ENCODE measurements at regions not wholly inside any gene's neighbourhood (a gene's known extent, or its start where the extent isn't known, plus 50 kb on each side); places are given as distances from the start of the nearest gene placed in this dataset.

DNA sequence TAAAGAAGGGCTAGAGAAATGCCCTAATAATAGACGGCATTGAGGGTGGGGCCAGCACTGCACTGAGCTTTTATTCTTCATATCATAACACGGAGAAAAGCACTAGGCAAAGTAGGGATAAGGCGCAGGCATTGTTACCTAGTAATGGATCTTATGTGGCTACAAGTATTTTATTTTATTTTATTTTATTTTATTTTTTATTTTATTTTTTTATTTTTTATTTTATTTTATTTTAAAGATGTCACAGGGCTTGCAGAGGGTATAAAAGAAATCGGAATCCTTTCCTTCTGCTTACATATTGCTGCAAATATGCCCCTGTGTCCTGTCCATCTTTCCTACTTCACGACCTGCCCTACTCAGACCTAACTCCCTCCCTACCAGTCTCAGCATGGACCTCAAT is 452.0 kb upstream of the KIRREL3 start:
- no peak for DNase-seq (ENCODE audit: low read depth)

DNA sequence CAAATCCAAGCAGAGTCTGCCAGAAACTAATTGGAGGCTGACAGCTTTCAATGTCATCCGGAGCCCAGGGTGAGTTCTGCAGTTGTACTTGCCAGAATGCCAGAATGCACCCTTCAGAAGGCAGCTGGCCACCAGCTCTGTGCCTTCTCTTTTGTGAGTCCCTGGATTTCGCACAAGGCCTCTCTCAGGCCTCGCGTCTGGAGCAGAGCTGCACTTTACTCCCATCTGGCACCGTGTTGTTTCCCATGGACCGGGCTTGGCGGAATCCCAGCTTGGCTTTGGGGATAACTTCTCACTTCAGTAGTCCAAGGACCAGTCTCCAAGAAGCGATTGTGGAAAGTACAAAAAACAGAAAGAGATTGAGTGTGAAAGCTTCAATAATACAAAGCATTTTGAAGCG is 451.3 kb upstream of the KIRREL3 start:
- no peak for DNase-seq (ENCODE audit: low read depth)

DNA sequence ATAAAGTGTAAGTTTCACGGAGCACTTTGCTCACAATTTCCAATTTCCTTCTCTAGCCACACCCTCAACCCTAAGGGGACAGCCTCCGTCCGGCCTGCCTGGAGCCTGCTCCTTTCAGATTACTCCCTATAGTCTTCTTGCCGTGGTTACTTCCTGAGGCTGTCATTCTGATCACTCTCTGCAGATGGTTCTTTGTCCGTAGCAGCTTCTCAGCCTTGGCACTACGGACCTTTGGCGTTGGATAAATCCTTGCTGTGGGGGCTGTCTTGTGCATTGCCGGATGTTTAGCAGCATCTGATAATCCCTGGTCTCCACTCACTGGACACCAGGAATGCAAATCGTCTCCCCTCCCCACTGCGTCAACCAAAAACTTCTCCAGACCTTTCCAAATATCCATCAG is 447.5 kb upstream of the KIRREL3 start:
- no peak for DNase-seq (ENCODE audit: low read depth)

DNA sequence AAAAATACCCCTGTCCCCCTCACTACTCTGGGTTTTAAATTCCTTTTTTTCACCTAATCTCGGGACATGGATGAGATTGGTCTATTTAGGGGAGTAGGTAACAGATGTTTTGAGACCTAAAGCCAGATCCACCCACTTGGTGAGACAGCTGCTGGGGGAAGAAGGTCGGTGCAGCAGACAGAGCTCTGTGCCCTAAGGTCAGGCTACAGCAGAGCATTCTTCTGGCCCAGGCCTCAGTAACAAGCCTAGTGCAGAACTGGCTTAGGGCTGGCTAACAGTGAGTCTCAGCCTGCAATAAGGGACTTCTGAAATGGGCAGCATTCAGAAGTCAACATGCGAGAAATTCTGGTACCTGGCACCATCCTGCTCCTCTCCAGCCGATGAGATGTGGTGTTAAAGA is 444.9 kb upstream of the KIRREL3 start:
- DNase-seq (ENCODE audit: low read depth), result no peak

DNA sequence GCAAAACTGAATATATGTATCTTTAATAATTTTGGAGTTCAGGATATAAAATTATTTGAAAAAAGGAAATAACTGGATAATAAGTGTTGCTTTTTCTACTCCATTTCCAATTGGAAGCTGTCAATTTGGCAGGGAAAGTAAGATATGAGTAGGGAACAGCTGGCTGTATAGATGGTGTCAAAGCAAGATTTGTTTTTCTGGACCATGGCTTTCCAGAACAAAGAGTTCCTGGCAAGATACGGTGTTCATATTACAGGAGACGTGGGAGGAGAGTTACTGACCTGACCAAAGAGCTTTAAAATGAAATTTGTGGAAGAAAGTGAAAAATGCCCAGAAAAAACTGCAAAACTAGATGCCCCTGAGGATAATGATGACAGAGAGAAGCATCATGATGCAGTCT is 442.7 kb upstream of the KIRREL3 start:
- no peak for DNase-seq (ENCODE audit: low read depth)

DNA sequence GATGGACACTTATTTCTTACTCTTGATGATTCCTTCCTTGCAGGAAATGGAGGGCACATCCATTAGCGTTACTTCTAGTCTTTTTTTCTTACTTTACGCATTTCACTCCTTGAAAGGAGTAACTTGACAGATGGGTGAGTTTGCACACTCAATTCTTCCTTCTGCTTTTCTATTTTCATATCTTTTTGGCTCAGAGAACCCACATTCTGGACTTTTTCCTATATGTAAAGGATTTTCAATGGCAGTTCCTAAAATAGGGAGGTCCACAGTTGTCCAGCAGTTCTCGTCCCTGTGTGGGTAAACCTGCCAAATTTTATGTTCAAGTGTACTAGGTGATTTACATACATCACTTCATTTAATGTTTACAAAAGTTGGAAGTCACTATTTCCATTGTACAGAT is 440.0 kb upstream of the KIRREL3 start:
- no peak for DNase-seq (ENCODE audit: low read depth)

DNA sequence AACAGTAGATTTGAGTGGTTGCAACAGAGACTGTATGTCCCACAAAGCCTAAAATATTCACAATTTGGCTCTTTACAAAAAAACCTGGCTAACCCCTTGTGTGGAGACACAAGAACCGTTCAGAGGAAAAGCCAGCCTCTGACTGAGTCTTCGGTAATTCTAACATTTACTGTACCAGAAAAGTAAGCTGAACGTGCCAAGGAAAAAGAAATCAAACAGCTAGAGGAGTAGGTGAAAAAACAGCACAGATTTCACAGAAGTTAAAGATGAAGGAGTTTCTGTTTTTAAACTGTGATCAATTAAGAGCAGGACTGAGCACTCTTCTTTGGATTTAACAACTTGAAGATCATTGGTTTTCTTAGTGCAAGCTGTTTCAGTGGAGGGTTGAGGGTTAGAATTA is 424.7 kb upstream of the KIRREL3 start:
- DNase-seq (ENCODE audit: low read depth), result no peak

DNA sequence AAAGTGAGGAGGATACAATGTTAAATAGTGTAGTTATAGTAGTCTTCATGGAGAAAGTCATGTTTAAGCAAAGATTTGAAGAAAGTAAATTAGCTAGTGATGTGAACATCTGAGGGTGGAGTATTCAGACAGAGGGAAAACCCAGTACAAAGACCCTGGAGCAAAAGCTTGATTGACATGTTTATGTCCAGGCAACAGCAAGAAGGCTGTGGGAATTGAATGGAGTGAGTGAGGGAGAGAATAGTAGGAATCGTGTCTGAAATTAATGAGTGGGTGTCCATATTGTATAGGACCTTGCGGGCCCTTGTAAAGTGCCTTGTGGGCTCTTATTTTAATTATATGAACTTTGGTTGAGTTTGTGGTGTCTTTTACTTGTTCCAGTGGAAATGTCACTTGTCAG is 424.1 kb upstream of the KIRREL3 start:
- no peak for DNase-seq (ENCODE audit: low read depth)

DNA sequence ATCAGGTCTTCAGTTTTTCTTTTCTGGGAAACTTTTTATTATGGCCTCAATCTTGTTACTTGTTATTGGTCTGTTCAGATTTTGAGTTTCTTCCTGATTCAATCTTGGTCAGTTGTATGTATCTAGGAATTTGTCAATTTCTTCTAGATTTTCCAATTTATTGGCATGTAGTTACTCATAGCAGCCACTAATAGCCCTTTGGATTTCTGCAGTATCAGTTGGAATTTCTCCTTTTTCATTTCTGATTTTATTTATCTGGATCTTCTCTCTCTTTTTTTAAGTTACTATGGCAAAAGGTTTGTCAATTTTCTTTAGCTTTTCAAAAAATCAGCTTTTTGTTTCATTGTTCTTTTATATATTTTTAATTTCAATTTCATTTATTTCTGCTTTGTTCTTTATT is 419.6 kb upstream of the KIRREL3 start:
- no peak for DNase-seq (ENCODE audit: low read depth)

DNA sequence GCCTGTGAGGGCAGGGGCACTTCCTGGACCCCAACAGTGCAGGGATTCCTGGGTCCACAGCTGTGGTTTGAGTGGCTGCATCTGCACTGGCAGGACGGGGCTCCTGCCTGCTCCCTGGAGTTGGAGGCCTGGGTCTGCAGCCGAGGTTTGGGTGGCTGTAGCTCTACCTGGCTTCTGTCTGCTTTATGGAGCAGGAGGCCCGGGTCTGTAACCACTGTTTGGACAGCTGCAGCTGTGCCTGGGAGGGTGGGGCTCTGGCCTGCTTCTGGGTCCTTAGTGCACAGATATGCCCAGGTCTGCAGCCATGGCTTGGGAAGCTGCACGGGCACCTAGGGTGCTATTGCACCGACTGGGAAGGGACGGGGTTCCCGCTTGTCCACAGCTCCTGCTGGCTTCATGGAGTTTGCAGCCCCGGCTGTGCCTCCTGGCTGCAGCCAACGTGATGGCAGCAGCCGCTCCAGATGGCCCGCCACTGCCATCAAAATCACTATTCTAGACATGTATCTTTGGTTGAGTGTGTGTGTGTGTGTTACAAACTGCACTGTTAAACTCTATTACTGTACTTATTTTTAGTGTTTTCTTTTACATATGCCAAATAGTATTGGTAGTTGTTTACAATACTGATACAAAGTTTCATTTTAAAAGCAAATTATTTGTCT is 412.3 kb upstream of the KIRREL3 start:
- no peak for DNase-seq (ENCODE audit: low read depth)

DNA sequence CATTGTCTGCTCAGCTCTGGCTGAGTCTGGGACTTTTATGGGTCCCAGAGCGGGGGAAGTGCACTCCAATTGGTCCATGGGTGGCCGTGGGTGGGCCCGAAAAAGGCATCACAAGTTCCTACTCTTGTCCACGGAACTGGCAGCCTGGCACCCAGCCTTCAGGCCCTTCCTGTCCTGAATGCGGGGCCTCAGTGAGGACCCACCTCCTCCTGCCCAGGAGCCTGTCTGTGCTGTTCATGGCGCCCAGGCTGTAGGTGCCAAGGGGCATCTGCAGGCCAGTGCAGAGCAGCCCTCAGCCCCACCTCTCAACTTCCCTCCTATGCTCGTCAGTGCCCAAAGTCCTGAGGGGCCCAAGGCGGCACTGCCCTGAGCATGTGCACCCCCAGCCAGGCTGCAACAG is 411.7 kb upstream of the KIRREL3 start:
- DNase-seq (ENCODE audit: low read depth), result no peak

DNA sequence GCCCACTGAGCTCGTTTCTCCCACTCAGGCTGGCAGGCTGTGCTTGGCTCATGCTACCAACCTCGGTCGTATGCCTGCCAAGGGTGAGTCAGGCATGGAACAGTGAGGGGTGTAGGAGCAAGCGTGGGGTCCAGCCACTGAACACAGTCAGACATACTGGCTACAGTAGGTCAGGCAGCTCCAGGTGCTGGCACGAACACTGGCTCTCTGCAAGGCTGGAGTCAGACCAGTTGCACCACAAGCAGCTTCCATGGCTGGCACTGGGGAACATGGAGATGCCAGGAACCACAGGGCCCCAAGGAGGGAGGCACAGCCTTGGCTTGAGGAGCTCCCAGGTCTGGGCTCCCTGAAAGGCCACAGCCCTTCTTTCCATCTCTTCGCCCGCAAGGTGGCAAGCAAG is 410.7 kb upstream of the KIRREL3 start:
- DNase-seq (ENCODE audit: low read depth), result no peak

DNA sequence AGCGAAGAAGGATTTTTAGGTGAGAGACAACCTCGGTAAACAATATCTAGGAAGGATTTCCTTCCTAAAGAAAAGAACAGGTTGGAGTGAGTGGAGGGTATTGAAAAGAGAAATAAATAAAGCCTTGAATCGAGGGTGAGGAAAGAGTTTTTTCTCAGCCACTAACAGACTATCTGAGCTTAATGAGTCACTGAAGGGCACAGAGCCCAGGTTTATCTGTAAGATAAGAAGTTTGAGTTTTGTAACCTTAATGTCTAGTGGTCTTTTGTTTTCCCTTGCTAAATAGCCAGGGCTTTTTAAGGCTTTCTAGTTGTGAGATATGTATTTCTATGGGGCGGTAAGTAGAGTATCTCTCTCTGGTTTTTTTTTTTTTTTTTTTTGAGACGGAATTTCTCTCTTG is 394.5 kb upstream of the KIRREL3 start:
- DNase-seq (ENCODE audit: low read depth), result no peak

DNA sequence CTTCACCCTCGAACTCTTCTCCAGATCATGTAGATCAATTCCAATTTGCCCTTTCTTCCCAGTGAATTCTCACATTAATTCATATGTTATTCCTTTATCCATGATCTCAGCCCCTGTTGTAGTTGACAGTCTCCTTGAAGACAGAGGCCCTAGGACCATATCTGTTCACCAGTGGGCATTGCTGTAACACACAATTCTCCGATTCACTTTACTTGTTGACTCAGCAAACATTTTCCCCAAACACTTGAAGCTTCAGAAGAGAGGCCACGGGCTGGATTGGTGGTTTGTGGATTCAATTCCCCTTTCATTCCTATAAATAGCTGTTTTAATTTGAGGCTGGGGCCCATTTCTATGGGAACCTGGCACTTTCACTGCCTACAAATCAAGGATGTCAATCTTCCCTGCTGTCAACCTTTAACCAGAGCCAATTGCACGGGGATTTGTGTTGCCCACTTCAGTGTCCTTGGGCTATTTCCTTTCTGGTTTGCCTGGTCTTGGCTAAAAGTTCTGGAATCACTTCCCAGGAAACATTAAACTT is 393.0 kb upstream of the KIRREL3 start:
- no peak for DNase-seq (ENCODE audit: low read depth)

DNA sequence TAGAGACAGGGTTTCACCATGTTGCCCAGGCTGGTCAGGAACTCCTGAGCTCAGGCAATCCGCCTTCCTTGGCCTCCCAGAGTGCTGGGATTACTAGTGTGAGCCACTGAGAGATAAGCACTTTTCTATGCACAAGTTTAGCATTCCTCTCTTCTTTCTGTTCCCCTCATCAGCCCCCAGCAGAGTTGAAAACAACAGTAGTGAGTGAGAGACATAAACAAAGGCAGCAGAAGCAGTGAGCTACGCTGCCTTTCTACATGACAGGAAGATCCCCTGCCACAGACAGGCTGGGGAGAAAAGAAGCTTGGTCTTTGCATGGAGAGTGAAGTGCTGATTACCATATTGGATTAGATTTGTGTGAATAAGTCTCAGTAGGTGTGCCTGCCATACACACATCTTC is 392.0 kb upstream of the KIRREL3 start:
- no peak for DNase-seq (ENCODE audit: low read depth)

DNA sequence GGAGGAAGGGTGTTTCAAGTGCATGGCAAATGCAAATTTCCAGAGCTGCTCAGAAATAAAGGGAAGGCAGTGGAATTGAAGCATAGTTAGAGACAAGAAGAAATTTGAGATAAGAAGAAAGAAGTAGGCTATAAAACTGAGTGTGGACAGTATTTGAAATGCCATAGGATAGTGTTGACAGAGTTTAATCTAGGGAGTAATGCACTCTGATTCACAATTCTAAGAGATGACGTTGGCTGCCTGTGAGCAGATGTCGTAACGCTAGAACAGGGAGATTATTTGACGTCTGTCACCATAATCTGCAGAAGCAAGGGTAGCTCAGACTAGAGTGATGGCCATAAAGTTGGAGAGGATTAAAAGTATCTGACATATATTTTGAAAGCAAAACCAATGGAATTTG is 389.9 kb upstream of the KIRREL3 start:
- DNase-seq (ENCODE audit: low read depth), result no peak

DNA sequence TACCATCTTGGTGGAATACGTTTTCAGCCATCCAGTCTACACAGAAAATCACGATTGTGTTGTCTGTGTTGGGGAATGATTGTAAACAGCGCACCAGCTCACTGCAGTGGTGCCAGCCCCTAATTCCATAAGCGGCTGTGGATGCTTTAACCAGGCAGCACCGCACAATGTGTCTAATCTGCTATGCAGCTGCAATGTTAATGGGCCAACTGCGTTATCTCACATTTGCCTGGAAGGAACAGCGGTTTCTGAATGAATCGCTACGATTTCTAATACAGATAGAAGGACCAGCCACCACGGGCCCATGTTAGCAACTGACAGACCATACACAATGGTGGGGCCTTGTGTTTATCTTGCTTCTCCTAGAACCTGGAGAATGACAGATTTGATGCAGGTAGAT is 384.5 kb upstream of the KIRREL3 start:
- DNase-seq (ENCODE audit: low read depth), result no peak

DNA sequence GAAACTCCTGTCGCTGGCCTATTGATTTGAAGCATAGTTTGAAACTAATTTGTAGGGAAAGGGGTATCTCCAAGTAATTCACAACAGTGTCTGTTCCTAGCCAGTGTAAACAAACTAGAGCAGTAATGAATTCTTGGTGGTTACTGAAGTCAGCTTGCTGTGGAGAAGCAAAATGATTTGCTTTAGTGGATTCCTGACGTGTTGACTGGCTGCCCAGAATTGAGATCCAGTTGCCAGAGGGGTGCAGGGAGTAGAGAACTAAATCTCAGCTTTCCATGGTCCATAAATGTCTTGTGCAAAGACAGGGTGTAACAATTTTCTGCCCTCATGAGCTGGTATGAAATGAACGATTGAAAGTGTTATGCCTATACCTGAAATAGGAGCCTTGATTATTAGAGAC is 382.5 kb upstream of the KIRREL3 start:
- no peak for DNase-seq (ENCODE audit: low read depth)

DNA sequence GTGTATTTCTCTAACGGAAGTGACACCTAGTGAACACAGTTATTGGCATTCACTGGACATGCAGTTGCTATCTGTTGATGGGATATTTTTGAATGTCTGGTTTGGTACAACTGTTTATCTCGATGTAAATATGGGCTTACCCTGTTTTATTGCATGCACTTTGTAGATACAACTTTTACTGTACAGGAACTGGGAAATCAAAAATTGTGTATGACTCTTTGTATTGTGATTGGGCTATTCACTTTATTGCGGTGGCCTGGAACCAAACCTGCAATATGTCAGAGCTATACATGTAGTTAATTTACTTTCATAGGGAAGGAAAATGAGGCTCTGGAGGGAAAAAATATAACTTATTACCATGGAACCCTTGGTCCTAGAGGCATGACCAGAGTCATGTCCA is 380.7 kb upstream of the KIRREL3 start:
- no peak for DNase-seq (ENCODE audit: low read depth)

DNA sequence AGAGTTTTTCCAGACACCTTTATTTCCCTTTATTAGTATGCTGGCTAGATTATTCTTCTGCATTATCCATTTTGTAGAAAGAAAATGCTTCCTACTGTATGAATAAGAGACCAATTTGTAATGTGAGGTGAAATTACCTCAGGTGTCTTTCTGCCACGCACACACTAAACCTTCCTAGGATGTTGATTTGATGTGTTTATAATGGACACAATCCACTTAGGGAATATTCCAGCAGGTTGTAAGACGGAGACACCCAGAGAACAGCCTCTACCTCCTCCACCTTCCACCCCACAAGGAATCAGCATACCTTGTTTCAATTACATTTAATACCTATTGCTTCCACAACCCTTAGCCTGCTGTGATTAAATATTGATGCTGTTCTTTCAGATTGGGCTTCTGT is 379.1 kb upstream of the KIRREL3 start:
- DNase-seq (ENCODE audit: low read depth), result no peak

DNA sequence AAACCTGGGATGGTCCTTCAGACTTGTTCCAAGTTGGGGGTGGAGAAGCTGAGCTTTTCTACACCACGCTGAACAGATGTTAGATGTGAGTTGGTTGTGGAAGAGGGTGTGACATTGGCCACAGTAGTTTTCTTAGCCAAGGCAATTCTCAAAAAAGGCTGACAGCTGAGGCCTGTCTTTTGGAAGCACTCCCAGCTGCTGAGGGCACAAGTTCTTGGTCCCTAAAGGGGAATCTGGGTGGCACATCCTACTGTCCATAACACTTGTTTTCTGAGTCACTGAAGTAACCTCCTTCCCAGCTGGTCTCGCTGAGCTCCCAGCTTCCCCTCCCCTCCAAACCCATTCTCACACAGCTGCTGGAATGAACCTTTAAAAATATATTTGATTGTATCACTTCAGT is 375.7 kb upstream of the KIRREL3 start:
- DNase-seq (ENCODE audit: low read depth), result no peak

DNA sequence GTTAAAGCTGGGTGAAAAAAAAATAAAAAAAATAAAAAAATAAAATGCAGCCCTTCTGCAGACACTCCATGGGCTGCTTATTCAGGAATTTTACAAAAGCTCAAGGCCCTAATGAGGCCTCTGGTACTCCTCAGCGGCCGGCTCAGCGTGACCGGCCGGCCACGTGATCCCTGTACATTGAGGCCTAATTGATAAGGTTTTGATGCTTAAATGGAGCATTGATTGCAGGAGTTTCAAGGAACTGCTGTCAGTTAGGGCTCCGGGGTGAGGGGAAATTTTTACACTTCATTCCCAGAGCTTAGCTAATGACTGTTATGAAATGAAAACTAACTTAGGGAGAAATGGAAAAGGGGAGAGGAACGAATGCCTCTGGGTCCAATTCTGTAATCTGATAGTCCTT is 368.8 kb upstream of the KIRREL3 start:
- DNase-seq (ENCODE audit: low read depth), result no peak

DNA sequence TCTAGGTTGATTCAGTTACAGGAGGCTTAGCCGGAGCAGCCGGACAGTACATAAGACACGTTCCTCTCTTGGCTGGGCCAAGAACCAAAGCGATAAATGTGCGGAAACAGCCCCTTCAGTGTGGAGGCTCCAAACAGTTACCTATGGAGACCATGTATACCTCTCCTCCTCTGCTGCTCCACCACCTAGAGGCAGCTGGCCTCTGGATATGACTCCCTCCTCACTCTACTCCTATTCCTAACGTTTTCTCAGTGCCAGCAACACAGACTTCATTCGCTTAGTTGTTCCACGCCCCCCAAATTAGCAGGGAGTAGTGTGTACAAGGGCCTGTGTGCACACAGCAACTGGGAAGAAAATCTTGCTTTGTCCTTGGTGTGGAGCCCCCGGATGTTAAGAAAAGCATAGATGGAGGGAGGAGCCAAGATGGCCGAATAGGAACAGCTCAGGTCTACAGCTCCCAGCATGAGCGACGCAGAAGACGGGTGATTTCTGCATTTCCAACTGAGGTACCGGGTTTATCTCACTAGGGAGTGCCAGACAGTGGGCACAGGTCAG is 362.3 kb upstream of the KIRREL3 start:
- DNase-seq (ENCODE audit: low read depth), result no peak

DNA sequence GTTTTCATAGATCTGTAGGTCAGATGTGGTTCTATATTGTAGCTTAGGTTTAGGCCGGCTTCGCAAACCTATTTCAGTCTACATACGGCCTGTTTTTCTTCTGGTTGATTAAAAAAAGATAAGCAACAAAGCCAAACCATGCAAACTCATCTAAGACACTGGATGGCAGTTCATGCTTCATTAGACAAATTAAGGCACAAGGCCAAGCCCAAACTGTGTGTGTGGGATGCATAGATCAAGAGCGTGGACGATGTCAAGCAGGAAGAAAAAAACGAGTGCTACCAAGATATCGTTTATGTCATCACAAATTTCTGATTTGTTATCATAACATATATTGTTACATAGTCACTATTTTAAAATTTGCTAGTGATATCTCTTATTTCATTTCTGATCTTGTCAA is 357.6 kb upstream of the KIRREL3 start:
- no peak for DNase-seq (ENCODE audit: low read depth)
